HepG2 (cell line): ENCODE measurements at regions not wholly inside any gene's neighbourhood (a gene's known extent, or its start where the extent isn't known, plus 50 kb on each side); places are given as distances from the start of the nearest gene placed in this dataset.

Experiments used
- FOXM1 ChIP-seq: sonication (generic); formaldehyde crosslinking; IDR thresholded peaks from 2 replicates; pipeline ENCODE4 v1.5.0; 2020; ENCODE audit warnings: missing genetic modification reagents
- HDAC1 ChIP-seq: sonication (generic); formaldehyde crosslinking; IDR thresholded peaks from 2 replicates; pipeline ENCODE4 v1.5.1; 2020; ENCODE audit warnings: mild to moderate bottlenecking, missing genetic modification reagents
- KLF11 ChIP-seq: IDR thresholded peaks from 2 replicates; pipeline ENCODE4 v1.6.1; 2016; ENCODE audit warnings: missing compliant biosample characterization
- SUZ12 ChIP-seq: fragments of 150-350 bp; IDR thresholded peaks from 2 replicates; pipeline ENCODE4 v1.6.1; 2014; ENCODE audit warnings: low read depth, low read length
- ZFYVE20 ChIP-seq: sonication (generic); formaldehyde crosslinking; IDR thresholded peaks from 2 replicates; pipeline ENCODE4 v1.8.0; 2023; ENCODE audit warnings: low read depth, mild to moderate bottlenecking, moderate library complexity, missing genetic modification reagents, borderline replicate concordance
- ZNF549 ChIP-seq: sonication (generic); formaldehyde crosslinking; IDR thresholded peaks from 2 replicates; pipeline ENCODE4 v1.5.0; 2020; ENCODE audit warnings: missing genetic modification reagents
- ZNF619 ChIP-seq: sonication (generic); formaldehyde crosslinking; IDR thresholded peaks from 2 replicates; pipeline ENCODE4 v1.4.0; 2020; ENCODE audit warnings: mild to moderate bottlenecking, missing genetic modification reagents
- TF ChIP-seq, protein P1 (sequence below): sonication (generic); formaldehyde crosslinking; IDR thresholded peaks from 2 replicates; pipeline ENCODE4 v1.4.0; 2020; ENCODE audit warnings: missing genetic modification reagents
- TF ChIP-seq, protein P2 (sequence below), 2 experiments: IDR thresholded peaks; 2 replicates each; pipeline ENCODE4 v1.6.1; 2011 to 2012; ENCODE audit warnings: low read length in 2 of 2, borderline replicate concordance in 1 of 2, low read depth in 1 of 2, mild to moderate bottlenecking in 1 of 2, moderate library complexity in 1 of 2

DNA sequence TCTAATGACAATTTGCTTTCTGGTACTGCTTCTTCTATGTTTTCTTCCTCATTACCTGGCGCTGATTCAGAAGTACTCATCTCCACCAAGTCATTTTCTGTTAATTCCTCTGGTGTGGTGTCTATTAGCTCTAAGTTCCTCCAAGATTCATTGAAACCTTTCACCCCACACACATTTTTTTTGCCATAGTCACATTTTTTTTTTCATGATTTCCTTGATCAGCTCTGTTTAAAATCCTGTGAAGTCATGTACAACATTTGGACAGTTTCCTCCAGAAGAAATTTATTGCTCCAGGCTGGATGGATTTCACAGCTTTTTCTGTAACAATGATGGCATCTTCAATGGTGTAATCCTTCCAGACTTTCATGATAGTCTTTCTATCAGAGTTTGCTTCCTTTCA is 243.2 kb upstream of the VEPH1 start:
- TF ChIP-seq, protein P1, sequence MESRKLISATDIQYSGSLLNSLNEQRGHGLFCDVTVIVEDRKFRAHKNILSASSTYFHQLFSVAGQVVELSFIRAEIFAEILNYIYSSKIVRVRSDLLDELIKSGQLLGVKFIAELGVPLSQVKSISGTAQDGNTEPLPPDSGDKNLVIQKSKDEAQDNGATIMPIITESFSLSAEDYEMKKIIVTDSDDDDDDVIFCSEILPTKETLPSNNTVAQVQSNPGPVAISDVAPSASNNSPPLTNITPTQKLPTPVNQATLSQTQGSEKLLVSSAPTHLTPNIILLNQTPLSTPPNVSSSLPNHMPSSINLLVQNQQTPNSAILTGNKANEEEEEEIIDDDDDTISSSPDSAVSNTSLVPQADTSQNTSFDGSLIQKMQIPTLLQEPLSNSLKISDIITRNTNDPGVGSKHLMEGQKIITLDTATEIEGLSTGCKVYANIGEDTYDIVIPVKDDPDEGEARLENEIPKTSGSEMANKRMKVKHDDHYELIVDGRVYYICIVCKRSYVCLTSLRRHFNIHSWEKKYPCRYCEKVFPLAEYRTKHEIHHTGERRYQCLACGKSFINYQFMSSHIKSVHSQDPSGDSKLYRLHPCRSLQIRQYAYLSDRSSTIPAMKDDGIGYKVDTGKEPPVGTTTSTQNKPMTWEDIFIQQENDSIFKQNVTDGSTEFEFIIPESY: no peak
- TF ChIP-seq, protein P2, sequence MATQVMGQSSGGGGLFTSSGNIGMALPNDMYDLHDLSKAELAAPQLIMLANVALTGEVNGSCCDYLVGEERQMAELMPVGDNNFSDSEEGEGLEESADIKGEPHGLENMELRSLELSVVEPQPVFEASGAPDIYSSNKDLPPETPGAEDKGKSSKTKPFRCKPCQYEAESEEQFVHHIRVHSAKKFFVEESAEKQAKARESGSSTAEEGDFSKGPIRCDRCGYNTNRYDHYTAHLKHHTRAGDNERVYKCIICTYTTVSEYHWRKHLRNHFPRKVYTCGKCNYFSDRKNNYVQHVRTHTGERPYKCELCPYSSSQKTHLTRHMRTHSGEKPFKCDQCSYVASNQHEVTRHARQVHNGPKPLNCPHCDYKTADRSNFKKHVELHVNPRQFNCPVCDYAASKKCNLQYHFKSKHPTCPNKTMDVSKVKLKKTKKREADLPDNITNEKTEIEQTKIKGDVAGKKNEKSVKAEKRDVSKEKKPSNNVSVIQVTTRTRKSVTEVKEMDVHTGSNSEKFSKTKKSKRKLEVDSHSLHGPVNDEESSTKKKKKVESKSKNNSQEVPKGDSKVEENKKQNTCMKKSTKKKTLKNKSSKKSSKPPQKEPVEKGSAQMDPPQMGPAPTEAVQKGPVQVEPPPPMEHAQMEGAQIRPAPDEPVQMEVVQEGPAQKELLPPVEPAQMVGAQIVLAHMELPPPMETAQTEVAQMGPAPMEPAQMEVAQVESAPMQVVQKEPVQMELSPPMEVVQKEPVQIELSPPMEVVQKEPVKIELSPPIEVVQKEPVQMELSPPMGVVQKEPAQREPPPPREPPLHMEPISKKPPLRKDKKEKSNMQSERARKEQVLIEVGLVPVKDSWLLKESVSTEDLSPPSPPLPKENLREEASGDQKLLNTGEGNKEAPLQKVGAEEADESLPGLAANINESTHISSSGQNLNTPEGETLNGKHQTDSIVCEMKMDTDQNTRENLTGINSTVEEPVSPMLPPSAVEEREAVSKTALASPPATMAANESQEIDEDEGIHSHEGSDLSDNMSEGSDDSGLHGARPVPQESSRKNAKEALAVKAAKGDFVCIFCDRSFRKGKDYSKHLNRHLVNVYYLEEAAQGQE (IDR thresholded peaks at IDR 0.05; ENCODE audit: borderline replicate concordance in 1 of 2, low read depth in 1 of 2, low read length in 2 of 2): no peak
- TF ChIP-seq HDAC1 (CRISPR knock-in tag): no peak
- no peak for TF ChIP-seq ZNF619 (CRISPR knock-in tag)
- TF ChIP-seq SUZ12: no peak
- no peak for TF ChIP-seq ZFYVE20
- no peak for TF ChIP-seq FOXM1 (CRISPR knock-in tag)
- TF ChIP-seq KLF11: no peak
- no peak for TF ChIP-seq ZNF549 (CRISPR knock-in tag)
